SK-N-SH (cell line): ENCODE measurements at regions not wholly inside any gene's neighbourhood (a gene's known extent, or its start where the extent isn't known, plus 50 kb on each side); places are given as distances from the start of the nearest gene placed in this dataset.

ENCODE experiments used
- MXI1 ChIP-seq: IDR thresholded peaks from 2 replicates; pipeline ENCODE4 v1.6.1; 2012; ENCODE audit warnings: mild to moderate bottlenecking, low read depth, low read length, improper control_type of control experiment
- TF ChIP-seq, protein P1 (sequence below): fragments of 200-600 bp; sonication (generic); IDR thresholded peaks from 2 replicates; pipeline ENCODE4 v1.6.1; 2017; ENCODE audit warnings: antibody characterized with exemption, mild to moderate bottlenecking, moderate library complexity
- TF ChIP-seq, protein P2 (sequence below): IDR thresholded peaks from 2 replicates; pipeline ENCODE4 v1.4.0; 2012; ENCODE audit warnings: low read depth, borderline replicate concordance
- TF ChIP-seq, protein P3 (sequence below): IDR thresholded peaks from 2 replicates; pipeline ENCODE4 v1.4.0; 2012; ENCODE audit warnings: low read depth

DNA sequence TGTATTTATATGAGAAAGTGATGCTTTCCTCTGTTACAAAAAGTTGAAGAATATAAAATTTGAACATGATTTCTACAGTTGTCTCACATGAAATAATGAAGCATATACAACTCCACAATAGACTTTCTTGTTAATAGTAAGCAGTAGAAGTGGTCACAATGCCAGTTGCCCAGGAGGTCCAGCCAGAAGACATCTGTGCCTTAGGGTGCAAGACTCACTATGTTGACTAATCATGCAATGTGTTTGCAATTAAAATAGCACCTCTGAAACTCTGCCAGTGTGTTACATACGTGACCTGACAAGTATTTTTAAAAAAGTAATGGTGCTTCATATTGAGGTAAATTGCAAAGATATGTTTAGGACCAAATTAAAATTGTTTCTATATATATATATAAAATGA, 547.2 kb downstream of the ETV1 start:
- TF ChIP-seq, protein P1, sequence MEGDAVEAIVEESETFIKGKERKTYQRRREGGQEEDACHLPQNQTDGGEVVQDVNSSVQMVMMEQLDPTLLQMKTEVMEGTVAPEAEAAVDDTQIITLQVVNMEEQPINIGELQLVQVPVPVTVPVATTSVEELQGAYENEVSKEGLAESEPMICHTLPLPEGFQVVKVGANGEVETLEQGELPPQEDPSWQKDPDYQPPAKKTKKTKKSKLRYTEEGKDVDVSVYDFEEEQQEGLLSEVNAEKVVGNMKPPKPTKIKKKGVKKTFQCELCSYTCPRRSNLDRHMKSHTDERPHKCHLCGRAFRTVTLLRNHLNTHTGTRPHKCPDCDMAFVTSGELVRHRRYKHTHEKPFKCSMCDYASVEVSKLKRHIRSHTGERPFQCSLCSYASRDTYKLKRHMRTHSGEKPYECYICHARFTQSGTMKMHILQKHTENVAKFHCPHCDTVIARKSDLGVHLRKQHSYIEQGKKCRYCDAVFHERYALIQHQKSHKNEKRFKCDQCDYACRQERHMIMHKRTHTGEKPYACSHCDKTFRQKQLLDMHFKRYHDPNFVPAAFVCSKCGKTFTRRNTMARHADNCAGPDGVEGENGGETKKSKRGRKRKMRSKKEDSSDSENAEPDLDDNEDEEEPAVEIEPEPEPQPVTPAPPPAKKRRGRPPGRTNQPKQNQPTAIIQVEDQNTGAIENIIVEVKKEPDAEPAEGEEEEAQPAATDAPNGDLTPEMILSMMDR: no peak
- TF ChIP-seq MXI1: no peak
- TF ChIP-seq, protein P2, sequence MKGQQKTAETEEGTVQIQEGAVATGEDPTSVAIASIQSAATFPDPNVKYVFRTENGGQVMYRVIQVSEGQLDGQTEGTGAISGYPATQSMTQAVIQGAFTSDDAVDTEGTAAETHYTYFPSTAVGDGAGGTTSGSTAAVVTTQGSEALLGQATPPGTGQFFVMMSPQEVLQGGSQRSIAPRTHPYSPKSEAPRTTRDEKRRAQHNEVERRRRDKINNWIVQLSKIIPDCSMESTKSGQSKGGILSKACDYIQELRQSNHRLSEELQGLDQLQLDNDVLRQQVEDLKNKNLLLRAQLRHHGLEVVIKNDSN: no peak
- TF ChIP-seq, protein P3, sequence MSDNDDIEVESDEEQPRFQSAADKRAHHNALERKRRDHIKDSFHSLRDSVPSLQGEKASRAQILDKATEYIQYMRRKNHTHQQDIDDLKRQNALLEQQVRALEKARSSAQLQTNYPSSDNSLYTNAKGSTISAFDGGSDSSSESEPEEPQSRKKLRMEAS: no peak
